ENCODE measurements at regions not wholly inside any gene's neighbourhood (a gene's known extent, or its start where the extent isn't known, plus 50 kb on each side); places are given as distances from the start of the nearest gene placed in this dataset.

DNA sequence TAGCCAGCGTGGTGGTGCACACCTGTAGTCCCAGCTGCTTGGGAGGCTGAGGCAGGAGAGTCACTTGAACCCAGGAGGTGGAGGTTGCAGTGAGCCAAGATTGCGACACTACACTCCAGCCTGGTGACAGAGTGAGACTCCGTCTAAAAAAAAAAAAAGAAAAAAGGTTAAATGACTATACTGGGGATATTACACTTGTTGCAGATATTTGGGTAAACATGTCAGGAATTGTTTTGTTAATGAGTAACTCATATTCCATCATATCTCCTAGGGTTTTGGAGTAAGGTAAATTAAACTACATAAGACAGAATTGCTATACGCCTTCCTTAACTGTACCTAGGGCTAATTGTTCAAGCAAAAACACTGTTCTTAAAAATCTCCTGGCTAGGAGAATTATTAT is 291.4 kb upstream of the IGFBP7 start:
- Histone ChIP-seq H3K9me3 (peaks cover 0 to 6% (median 0%) of the 10 kb centered on the region in 8 donors), H3K27me3 (replicated peaks in 1 of 7) (no peaks in the 10 kb centered on the region), H3K4me3 (no peak overlapping the region), H3K27ac (no peak overlapping the region), H3K36me3 (no peaks in the 10 kb centered on the region), H3K4me1 (no peaks in the 10 kb centered on the region)
- DNase-seq: no peak
- WGBS, 5 donors: 84 to 91% (median 85%) methylated on average over 4 of the region's 4 CpGs
- intact Hi-C loops (cut with DNase I; ENCODE audit: low total_unique reads): no loop called here
- TF ChIP-seq POLR2A (IDR thresholded peaks at IDR 0.05) (no peak), POLR2AphosphoS5 (IDR thresholded peaks at IDR 0.05) (no peak)
- TF ChIP-seq, protein P1, sequence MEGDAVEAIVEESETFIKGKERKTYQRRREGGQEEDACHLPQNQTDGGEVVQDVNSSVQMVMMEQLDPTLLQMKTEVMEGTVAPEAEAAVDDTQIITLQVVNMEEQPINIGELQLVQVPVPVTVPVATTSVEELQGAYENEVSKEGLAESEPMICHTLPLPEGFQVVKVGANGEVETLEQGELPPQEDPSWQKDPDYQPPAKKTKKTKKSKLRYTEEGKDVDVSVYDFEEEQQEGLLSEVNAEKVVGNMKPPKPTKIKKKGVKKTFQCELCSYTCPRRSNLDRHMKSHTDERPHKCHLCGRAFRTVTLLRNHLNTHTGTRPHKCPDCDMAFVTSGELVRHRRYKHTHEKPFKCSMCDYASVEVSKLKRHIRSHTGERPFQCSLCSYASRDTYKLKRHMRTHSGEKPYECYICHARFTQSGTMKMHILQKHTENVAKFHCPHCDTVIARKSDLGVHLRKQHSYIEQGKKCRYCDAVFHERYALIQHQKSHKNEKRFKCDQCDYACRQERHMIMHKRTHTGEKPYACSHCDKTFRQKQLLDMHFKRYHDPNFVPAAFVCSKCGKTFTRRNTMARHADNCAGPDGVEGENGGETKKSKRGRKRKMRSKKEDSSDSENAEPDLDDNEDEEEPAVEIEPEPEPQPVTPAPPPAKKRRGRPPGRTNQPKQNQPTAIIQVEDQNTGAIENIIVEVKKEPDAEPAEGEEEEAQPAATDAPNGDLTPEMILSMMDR (IDR thresholded peaks at IDR 0.05 in 8 of 11, conservative IDR thresholded peaks at IDR 0.05 in 3 of 11): no peak

DNA sequence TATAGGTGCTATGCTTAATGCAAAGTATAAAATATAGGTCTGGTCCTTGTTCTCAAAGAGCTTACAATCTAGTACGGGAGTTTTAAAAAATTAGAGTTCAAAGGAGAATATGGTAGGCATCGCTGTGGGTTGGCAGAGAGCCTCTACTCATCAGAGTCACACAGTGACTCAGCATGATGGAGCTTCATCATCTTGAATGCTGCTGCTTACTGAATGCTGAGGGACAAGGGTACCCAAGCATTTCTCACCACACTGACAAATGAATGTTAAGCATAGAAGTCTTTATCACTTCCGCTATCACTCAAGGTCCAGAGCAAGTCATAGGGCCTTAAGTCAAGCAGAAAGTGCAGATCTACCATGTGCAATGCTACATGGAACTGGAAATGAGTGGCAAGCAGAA is 268.6 kb upstream of the IGFBP7 start:
- DNase-seq: no peak
- Histone ChIP-seq H3K4me1 (no peaks in the 10 kb centered on the region), H3K27ac (no peak overlapping the region), H3K27me3 (replicated peaks in 1 of 7) (no peaks in the 10 kb centered on the region), H3K4me3 (no peak overlapping the region), H3K9me3 (no peaks in the 10 kb centered on the region), H3K36me3 (no peaks in the 10 kb centered on the region)
- TF ChIP-seq POLR2A (IDR thresholded peaks at IDR 0.05) (no peak), POLR2AphosphoS5 (IDR thresholded peaks at IDR 0.05) (no peak)
- TF ChIP-seq, protein P1 (IDR thresholded peaks at IDR 0.05 in 8 of 11, conservative IDR thresholded peaks at IDR 0.05 in 3 of 11): no peak
- WGBS, 5 donors: 91 to 99% (median 92%) methylated on average over 3 of the region's 3 CpGs
- intact Hi-C loops (cut with DNase I; ENCODE audit: low total_unique reads): no loop called here

DNA sequence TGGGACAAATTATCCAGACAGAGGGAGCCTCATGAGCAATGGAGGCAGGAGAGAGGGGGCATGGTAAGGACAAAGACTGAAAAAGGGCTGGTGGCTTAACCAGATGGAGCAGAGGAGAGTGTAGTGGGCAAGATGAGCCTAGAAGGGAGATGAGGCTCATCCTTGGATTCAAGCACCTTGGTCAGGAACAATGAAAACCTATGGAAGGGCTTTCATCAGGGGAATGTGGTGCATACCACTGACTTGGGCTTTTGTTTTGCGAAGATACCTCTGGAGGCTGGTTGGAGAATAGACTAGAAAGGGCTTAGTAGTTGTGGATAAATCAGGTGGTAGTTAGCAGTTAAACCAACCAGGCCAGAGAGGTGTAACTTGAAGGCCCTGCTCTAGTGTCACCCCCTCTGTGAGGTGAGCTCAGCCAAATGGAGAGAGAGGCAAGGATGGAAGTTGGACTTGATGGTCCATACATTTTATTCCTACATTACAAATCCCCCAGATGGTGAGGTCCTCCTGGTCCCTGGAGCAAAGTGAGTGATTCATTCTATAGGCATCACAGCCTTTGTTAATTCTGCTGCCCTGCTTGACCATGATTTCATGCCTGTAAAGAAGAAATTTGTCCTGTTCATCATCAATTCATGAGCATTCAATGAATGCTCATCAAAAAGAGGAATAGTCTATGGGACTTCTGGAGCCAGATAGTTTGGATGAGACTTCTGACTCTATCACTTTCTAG is 264.8 kb upstream of the IGFBP7 start:
- no peak for DNase-seq
- Histone ChIP-seq H3K9me3 (no peaks in the 10 kb centered on the region), H3K27ac (no peak overlapping the region), H3K27me3 (replicated peaks in 1 of 7) (no peaks in the 10 kb centered on the region), H3K4me1 (no peaks in the 10 kb centered on the region), H3K36me3 (no peaks in the 10 kb centered on the region), H3K4me3 (no peak overlapping the region)
- TF ChIP-seq, protein P1 (IDR thresholded peaks at IDR 0.05 in 8 of 11, conservative IDR thresholded peaks at IDR 0.05 in 3 of 11): no peak
- TF ChIP-seq POLR2A (IDR thresholded peaks at IDR 0.05) (no peak), POLR2AphosphoS5 (IDR thresholded peaks at IDR 0.05) (no peak)
- intact Hi-C loops (cut with DNase I; ENCODE audit: low total_unique reads): no loop called here
- whole genome bisulfite sequencing, 5 donors: 83 to 94% (median 88%) methylated on average over 1 of the region's 1 CpG

DNA sequence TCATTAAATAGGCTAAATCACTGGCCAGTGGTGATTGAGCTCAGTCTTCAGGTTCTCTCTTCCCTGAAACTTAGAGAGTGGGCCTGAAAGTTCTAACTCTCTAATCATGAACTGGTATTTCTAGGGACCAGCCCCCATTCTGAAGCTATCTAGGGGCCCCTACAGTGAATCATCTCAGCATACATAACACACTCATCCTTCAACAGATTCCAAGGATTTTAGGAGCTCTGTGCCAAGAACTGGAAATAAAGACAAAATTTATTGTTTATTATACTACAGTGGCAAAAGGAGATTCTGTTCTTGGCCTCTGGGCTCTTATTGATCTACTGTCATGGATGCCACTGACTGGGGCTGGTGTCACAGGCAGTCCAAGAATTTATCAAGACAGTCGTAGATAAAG is 263.8 kb upstream of the IGFBP7 start:
- no peaks in the 10 kb centered on the region for H3K27me3 ChIP-seq (replicated peaks in 1 of 7)
- TF ChIP-seq POLR2A (IDR thresholded peaks at IDR 0.05): no peak
- no peak for TF ChIP-seq POLR2AphosphoS5 (IDR thresholded peaks at IDR 0.05)
- TF ChIP-seq, protein P1 (IDR thresholded peaks at IDR 0.05 in 8 of 11, conservative IDR thresholded peaks at IDR 0.05 in 3 of 11): no peak
- H3K9me3 ChIP-seq: no peaks in the 10 kb centered on the region
- no peaks in the 10 kb centered on the region for H3K36me3 ChIP-seq
- no peaks in the 10 kb centered on the region for H3K4me1 ChIP-seq
- DNase-seq: no peak
- H3K4me3 ChIP-seq: no peak overlapping the region
- whole genome bisulfite sequencing, 5 donors: 80 to 91% (median 89%) methylated on average over 1 of the region's 1 CpG
- no peak overlapping the region for H3K27ac ChIP-seq
- intact Hi-C loops (cut with DNase I; ENCODE audit: low total_unique reads): no loop called here

All from spleen (tissue), 11 donors.